ENCODE measurements at regions not wholly inside any gene's neighbourhood (a gene's known extent, or its start where the extent isn't known, plus 50 kb on each side); places are given as distances from the start of the nearest gene placed in this dataset.

- no peak for DNase-seq
- no peak overlapping the region for H3K23ac ChIP-seq (ENCODE audit: insufficient read length, low read depth, low read length)
- Mint-ChIP-seq H3K4me1 (peaks cover 12 to 13% of the 10 kb centered on the region in 2 experiments), H3K4me3 (no peak overlapping the region), H3K27ac (no peak overlapping the region), H3K9me3 (peaks cover 3 to 13% of the 10 kb centered on the region in 2 experiments; a peak in 3 of 5 replicates), H3K27me3 (ENCODE audit: low read depth) (no peaks in the 10 kb centered on the region; the same call in 1 of the 2 replicates), H3K36me3 (ENCODE audit: insufficient read depth in 1 of 3, low read depth in 3 of 3) (peaks cover 0 to 13% (median 3%) of the 10 kb centered on the region in 3 experiments; a peak in 3 of 7 replicates)
- H2AK5ac ChIP-seq (ENCODE audit: insufficient read length, low read length) = no peak overlapping the region
- H3K79me1 ChIP-seq (ENCODE audit: insufficient read depth, low read depth, low read length, poor library complexity, severe bottlenecking) = no peaks in the 10 kb centered on the region
- H4K20me1 ChIP-seq (ENCODE audit: control insufficient read depth, insufficient read depth, insufficient read length) = no peaks in the 10 kb centered on the region
- H2AFZ ChIP-seq (ENCODE audit: low read length) = no peak overlapping the region
- H2BK12ac ChIP-seq (ENCODE audit: insufficient read length, low read depth, low read length) = no peak overlapping the region
- no peak overlapping the region for H4K91ac ChIP-seq (ENCODE audit: insufficient read length, low read depth, low read length)
- H4K5ac ChIP-seq (ENCODE audit: insufficient read length, low read depth, low read length) = no peak overlapping the region
- H3K14ac ChIP-seq (ENCODE audit: insufficient read depth, low read length) = no peak overlapping the region
- TF ChIP-seq CTCF (conservative IDR thresholded peaks at IDR 0.05) = no peak
- no peak overlapping the region for H2BK5ac ChIP-seq (ENCODE audit: insufficient read length, low read length)
- 0 out of 2 replicates have a peak, but pooled peaks cover 5% of the 10 kb centered on the region for H3K4me1 ChIP-seq (ENCODE audit: insufficient read depth, low read length)
- no peak overlapping the region for H3K27ac ChIP-seq (ENCODE audit: insufficient read length, low read depth, low read length)
- H3K4ac ChIP-seq (ENCODE audit: low read depth, low read length) = no peak overlapping the region
- no peak overlapping the region for H3T11ph ChIP-seq (ENCODE audit: low read length)
- no peak overlapping the region for H3K56ac ChIP-seq (ENCODE audit: insufficient read length, low read depth, low read length)
- no peaks in the 10 kb centered on the region for H3K9me3 ChIP-seq (ENCODE audit: control insufficient read depth, low read depth, low read length)
- no peak overlapping the region for H2BK15ac ChIP-seq (ENCODE audit: low read depth, low read length)
- H3K4me2 ChIP-seq (ENCODE audit: insufficient read depth, insufficient read length, low read length) = no peak overlapping the region
- H3K27me3 ChIP-seq (ENCODE audit: insufficient read depth, low read length) = no peaks in the 10 kb centered on the region; the same call in 1 of the 2 replicates
- no peak overlapping the region for H2BK120ac ChIP-seq (ENCODE audit: low read depth, low read length, poor library complexity, severe bottlenecking)
- no peaks in the 10 kb centered on the region for H3K79me2 ChIP-seq (ENCODE audit: insufficient read depth, low read length)
- H3K9ac ChIP-seq (ENCODE audit: extremely low read depth, insufficient read length, low read length) = no peak overlapping the region
- H4K8ac ChIP-seq (replicated peaks; ENCODE audit: insufficient read length, low read depth, low read length) = no peak overlapping the region
- WGBS (ENCODE audit: extremely low coverage, insufficient read length, low lambda C conversion rate) = no CpG with 5 or more reads among the region's 2 CpGs
- H3K23me2 ChIP-seq (ENCODE audit: insufficient read length, low read depth, low read length, poor library complexity, severe bottlenecking) = peaks cover 3% of the 10 kb centered on the region
- H3K18ac ChIP-seq (ENCODE audit: insufficient read length, low read depth, low read length) = no peak overlapping the region
- H2BK20ac ChIP-seq (ENCODE audit: low read depth, low read length, poor library complexity, severe bottlenecking) = no peak overlapping the region
These were observed 119.1 kb upstream of the CDCA7L start for GRCh38 chr7:22064816-22065215.

Data from H9 (cell line).